GM23338 (cell line): ENCODE measurements at regions not wholly inside any gene's neighbourhood (a gene's known extent, or its start where the extent isn't known, plus 50 kb on each side); places are given as distances from the start of the nearest gene placed in this dataset.

Experiments used
- ATAC-seq: fragments of 200-7000 bp; cut with Tn5 transposase; 3 replicates; pipeline ENCODE4 v1.9.1; 2020
- DNase-seq: peaks from one replicate; pipeline ENCODE4 v3.0.0-alpha.2; 2015; ENCODE audit warnings: low spot score
- H2AFZ ChIP-seq: fragments of 200-600 bp; sonication (generic); 2 replicates; pipeline ENCODE4 v1.8.0; 2016; ENCODE audit warnings: antibody characterized with exemption, mild to moderate bottlenecking, moderate library complexity
- H3F3A ChIP-seq: fragments of 200-600 bp; sonication (generic); replicated peaks from 2 replicates; pipeline ENCODE4 v1.8.0; 2017; ENCODE audit warnings: antibody characterized with exemption, mixed run types, low read depth
- H3K27ac ChIP-seq: fragments of 200-600 bp; sonication (generic); 2 replicates; pipeline ENCODE4 v1.6.1; 2016; ENCODE audit warnings: low read depth
- H3K27me3 ChIP-seq: fragments of 200-600 bp; sonication (generic); 2 replicates; pipeline ENCODE4 v1.8.0; 2016; ENCODE audit warnings: mild to moderate bottlenecking, mixed run types, moderate library complexity; ENCODE audit not compliant: insufficient read depth
- H3K36me3 ChIP-seq: fragments of 200-600 bp; sonication (generic); 2 replicates; pipeline ENCODE4 v1.8.0; 2016; ENCODE audit warnings: mild to moderate bottlenecking; ENCODE audit not compliant: insufficient read depth
- H3K4me1 ChIP-seq: fragments of 200-600 bp; sonication (generic); 2 replicates; pipeline ENCODE4 v1.8.0; 2016; ENCODE audit warnings: mild to moderate bottlenecking, moderate library complexity; ENCODE audit not compliant: insufficient read depth
- H3K4me2 ChIP-seq: fragments of 200-600 bp; sonication (generic); 2 replicates; pipeline ENCODE4 v1.7.1; 2017; ENCODE audit warnings: mixed run types
- H3K4me3 ChIP-seq: fragments of 200-600 bp; sonication (generic); 2 replicates; pipeline ENCODE4 v1.6.1; 2016; ENCODE audit warnings: mixed run types
- H3K79me2 ChIP-seq: fragments of 200-600 bp; sonication (generic); replicated peaks from 2 replicates; pipeline ENCODE4 v1.8.0; 2017; ENCODE audit warnings: mild to moderate bottlenecking; ENCODE audit not compliant: insufficient read depth
- H3K9me2 ChIP-seq: fragments of 200-600 bp; sonication (generic); 2 replicates; pipeline ENCODE4 v1.8.0; 2017; ENCODE audit not compliant: insufficient read depth
- H4K20me1 ChIP-seq: fragments of 200-600 bp; sonication (generic); replicated peaks from 2 replicates; pipeline ENCODE4 v1.8.0; 2017; ENCODE audit warnings: mild to moderate bottlenecking; ENCODE audit not compliant: insufficient read depth
- H3K27ac Mint-ChIP-seq: 2 replicates; pipeline ENCODE4 v1.8.0; 2020; ENCODE audit warnings: inconsistent platforms, mild to moderate bottlenecking, moderate library complexity, mixed read lengths
- H3K27me3 Mint-ChIP-seq: 3 replicates; pipeline ENCODE4 v1.8.0; 2022; ENCODE audit warnings: low read depth, mild to moderate bottlenecking, moderate library complexity, mixed read lengths, inconsistent platforms; ENCODE audit not compliant: insufficient read depth, poor library complexity
- H3K36me3 Mint-ChIP-seq: 3 replicates; pipeline ENCODE4 v1.8.0; 2021; ENCODE audit warnings: low read depth, mild to moderate bottlenecking, inconsistent platforms, moderate library complexity, mixed read lengths
- H3K4me1 Mint-ChIP-seq: 3 replicates; pipeline ENCODE4 v1.8.0; 2020; ENCODE audit warnings: mild to moderate bottlenecking, inconsistent platforms, mixed read lengths
- H3K4me3 Mint-ChIP-seq: 3 replicates; pipeline ENCODE4 v1.8.0; 2021; ENCODE audit warnings: moderate library complexity, mild to moderate bottlenecking, inconsistent platforms, mixed read lengths
- H3K9me3 Mint-ChIP-seq: 3 replicates; pipeline ENCODE4 v1.8.0; 2020; ENCODE audit warnings: moderate library complexity, mild to moderate bottlenecking, inconsistent platforms, mixed read lengths
- CREB1 ChIP-seq: fragments of 250-450 bp; sonication (Bioruptor Pico); IDR thresholded peaks from 2 replicates; pipeline ENCODE4 v1.5.0; 2020; ENCODE audit warnings: low read depth, mild to moderate bottlenecking, moderate library complexity
- EZH2 ChIP-seq: fragments of 200-600 bp; sonication (generic); IDR thresholded peaks from one replicate; pipeline ENCODE4 v1.8.0; 2017; ENCODE audit warnings: antibody characterized with exemption, mild to moderate bottlenecking, low read depth; ENCODE audit not compliant: unreplicated experiment
- EZH2phosphoT487 ChIP-seq: fragments of 200-600 bp; sonication (generic); IDR thresholded peaks from one replicate; pipeline ENCODE4 v1.8.1; 2018; ENCODE audit warnings: antibody characterized with exemption; ENCODE audit not compliant: unreplicated experiment
- JUNB ChIP-seq: IDR thresholded peaks from one replicate; pipeline ENCODE4 v1.6.1; 2016; ENCODE audit warnings: antibody characterized with exemption; ENCODE audit not compliant: unreplicated experiment
- NANOG ChIP-seq: IDR thresholded peaks from 2 replicates; pipeline ENCODE4 v1.6.1; 2016; ENCODE audit warnings: antibody characterized with exemption, borderline replicate concordance
- POLR2AphosphoS5 ChIP-seq: IDR thresholded peaks from 2 replicates; pipeline ENCODE4 v1.6.1; 2016; ENCODE audit warnings: antibody characterized with exemption, low read depth
- REST ChIP-seq: IDR thresholded peaks from one replicate; pipeline ENCODE4 v1.6.1; 2018; ENCODE audit warnings: antibody characterized with exemption; ENCODE audit not compliant: unreplicated experiment
- STAT1 ChIP-seq: IDR thresholded peaks from one replicate; pipeline ENCODE4 v1.6.1; 2016; ENCODE audit warnings: antibody characterized with exemption; ENCODE audit not compliant: unreplicated experiment
- ZNF114 ChIP-seq: fragments of 250-450 bp; sonication (Bioruptor Pico); IDR thresholded peaks from 2 replicates; pipeline ENCODE4 v1.5.0; 2020; ENCODE audit warnings: mild to moderate bottlenecking, moderate library complexity
- ZNF331 ChIP-seq: fragments of 250-450 bp; sonication (Bioruptor Pico); IDR thresholded peaks from 2 replicates; pipeline ENCODE4 v1.5.0; 2020; ENCODE audit warnings: low read depth, mild to moderate bottlenecking, moderate library complexity
- TF ChIP-seq, protein P1 (sequence below): IDR thresholded peaks from 2 replicates; pipeline ENCODE4 v1.6.1; 2016; ENCODE audit warnings: antibody characterized with exemption
- TF ChIP-seq, protein P2 (sequence below), 2 experiments: fragments of 200-600 bp in 1 of 2; sonication (generic) in 1 of 2; conservative IDR thresholded peaks; 2 replicates each; pipeline versions ENCODE4 v1.5.1 to v1.6.1; 2016 to 2017; ENCODE audit warnings: antibody characterized with exemption in 2 of 2, low read depth in 2 of 2, mild to moderate bottlenecking in 2 of 2, moderate library complexity in 1 of 2

GRCh38 chr10:44697116-44697515 lies 214.0 kb upstream of the TMEM72 start (continued):
- no peak for TF ChIP-seq REST

DNA sequence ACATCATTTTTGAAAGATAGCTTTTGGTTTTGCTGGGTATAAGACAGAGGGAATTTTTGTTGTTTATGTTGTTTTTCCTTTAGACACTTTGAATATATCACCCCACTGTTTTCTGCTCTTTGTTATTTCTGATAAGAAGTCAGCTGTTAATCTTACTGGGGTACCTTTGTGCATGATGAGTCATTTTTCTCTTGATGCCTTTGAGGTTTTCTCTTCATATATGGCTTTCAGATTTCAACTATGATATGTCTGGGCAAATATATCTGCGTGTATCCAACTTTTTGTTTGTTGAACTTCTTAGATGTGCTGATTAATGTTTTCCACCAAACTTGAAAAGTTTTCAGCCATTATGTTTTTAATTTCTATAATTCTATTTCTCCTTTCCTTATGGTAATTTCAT lies 208.6 kb upstream of the TMEM72 start:
- Histone ChIP-seq H2AFZ (no peak overlapping the region), H3K4me3 (no peak overlapping the region), H3K27me3 (no peaks in the 10 kb centered on the region), H3K79me2 (no peaks in the 10 kb centered on the region), H3K4me2 (no peak overlapping the region), H3K36me3 (no peaks in the 10 kb centered on the region; the same call in 1 of the 2 replicates), H3K27ac (no peak overlapping the region), H3K4me1 (no peaks in the 10 kb centered on the region), H3K9me2 (peaks cover 12% of the 10 kb centered on the region; the same call in 1 of the 2 replicates), H3F3A (no peaks in the 10 kb centered on the region), H4K20me1 (no peaks in the 10 kb centered on the region)
- DNase-seq (no peak), ATAC-seq (no peak)
- H3K9me3 Mint-ChIP-seq, result peaks cover 26% of the 10 kb centered on the region
- H3K4me1 Mint-ChIP-seq, result no peaks in the 10 kb centered on the region
- peaks cover 5% of the 10 kb centered on the region for H3K27me3 Mint-ChIP-seq
- no peak overlapping the region for H3K27ac Mint-ChIP-seq
- H3K36me3 Mint-ChIP-seq, result no peaks in the 10 kb centered on the region; the same call in 2 of the 3 replicates
- no peak overlapping the region for H3K4me3 Mint-ChIP-seq
- TF ChIP-seq EZH2phosphoT487 (no peak), NANOG (no peak), EZH2 (no peak), ZNF114 (CRISPR knock-in tag) (no peak), STAT1 (no peak), ZNF331 (CRISPR knock-in tag) (no peak), CREB1 (CRISPR knock-in tag) (no peak), JUNB (no peak), POLR2AphosphoS5 (no peak), REST (no peak)
- TF ChIP-seq, protein P1, sequence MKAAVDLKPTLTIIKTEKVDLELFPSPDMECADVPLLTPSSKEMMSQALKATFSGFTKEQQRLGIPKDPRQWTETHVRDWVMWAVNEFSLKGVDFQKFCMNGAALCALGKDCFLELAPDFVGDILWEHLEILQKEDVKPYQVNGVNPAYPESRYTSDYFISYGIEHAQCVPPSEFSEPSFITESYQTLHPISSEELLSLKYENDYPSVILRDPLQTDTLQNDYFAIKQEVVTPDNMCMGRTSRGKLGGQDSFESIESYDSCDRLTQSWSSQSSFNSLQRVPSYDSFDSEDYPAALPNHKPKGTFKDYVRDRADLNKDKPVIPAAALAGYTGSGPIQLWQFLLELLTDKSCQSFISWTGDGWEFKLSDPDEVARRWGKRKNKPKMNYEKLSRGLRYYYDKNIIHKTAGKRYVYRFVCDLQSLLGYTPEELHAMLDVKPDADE, result no peak
- TF ChIP-seq, protein P2, sequence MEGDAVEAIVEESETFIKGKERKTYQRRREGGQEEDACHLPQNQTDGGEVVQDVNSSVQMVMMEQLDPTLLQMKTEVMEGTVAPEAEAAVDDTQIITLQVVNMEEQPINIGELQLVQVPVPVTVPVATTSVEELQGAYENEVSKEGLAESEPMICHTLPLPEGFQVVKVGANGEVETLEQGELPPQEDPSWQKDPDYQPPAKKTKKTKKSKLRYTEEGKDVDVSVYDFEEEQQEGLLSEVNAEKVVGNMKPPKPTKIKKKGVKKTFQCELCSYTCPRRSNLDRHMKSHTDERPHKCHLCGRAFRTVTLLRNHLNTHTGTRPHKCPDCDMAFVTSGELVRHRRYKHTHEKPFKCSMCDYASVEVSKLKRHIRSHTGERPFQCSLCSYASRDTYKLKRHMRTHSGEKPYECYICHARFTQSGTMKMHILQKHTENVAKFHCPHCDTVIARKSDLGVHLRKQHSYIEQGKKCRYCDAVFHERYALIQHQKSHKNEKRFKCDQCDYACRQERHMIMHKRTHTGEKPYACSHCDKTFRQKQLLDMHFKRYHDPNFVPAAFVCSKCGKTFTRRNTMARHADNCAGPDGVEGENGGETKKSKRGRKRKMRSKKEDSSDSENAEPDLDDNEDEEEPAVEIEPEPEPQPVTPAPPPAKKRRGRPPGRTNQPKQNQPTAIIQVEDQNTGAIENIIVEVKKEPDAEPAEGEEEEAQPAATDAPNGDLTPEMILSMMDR (conservative IDR thresholded peaks at IDR 0.05; ENCODE audit: low read depth in 2 of 2), result no peak
